ENCODE measurements at regions not wholly inside any gene's neighbourhood (a gene's known extent, or its start where the extent isn't known, plus 50 kb on each side); places are given as distances from the start of the nearest gene placed in this dataset.
A peak's percentile ranks its signal among the peaks of the same experiment; 100 is the strongest.

DNA sequence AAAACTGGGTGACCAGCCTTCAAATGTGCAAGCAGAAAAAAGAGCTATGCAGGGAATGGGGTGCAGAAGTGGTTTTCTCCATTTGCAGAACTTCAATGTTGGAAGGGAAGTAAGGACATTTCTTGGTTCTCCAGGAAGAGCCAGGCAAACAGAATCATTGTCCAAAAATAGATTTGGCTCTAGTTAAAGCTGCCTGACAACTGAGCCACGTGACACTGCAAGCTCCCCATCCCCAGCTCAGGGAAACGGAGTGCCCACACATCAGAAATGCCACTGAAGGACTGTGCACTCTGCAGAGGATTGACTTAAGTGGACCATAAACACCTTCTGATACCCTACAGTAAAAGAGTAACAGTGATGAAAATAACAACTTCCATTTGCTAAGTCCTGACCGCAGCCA is 195.6 kb upstream of the NSMCE3 start:
- no peak for DNase-seq (ENCODE audit: low read depth, low spot score)
- no peak overlapping the region for H3K27ac ChIP-seq

- no peak overlapping the region for H3K27ac ChIP-seq
- DNase-seq (ENCODE audit: low read depth, low spot score), result no peak
Measured at GRCh38 chr15:29461877-29462276, 192.3 kb upstream of the NSMCE3 start.

DNA sequence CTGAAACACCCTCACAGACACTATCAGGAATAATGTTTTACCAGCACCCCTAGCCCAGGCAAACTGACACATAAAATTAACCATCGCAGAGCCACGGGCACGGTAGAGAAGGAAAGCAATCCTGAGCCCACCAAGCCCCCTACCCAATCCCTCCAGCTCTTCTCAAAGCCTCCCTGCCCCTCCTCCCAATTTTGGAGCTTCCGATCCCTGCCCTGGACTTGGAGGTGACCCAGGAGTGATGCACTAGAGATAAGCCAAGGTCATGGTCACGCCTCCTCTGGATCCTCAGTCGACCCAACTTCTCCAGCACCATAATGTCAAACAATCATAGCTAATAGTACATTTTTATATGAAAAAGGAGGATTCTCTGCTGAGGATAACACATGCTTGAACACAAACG is 188.7 kb upstream of the NSMCE3 start:
- no peak overlapping the region for H3K27ac ChIP-seq
- no peak for DNase-seq (ENCODE audit: low read depth, low spot score)

GRCh38 chr15:29457729-29458128 is 188.1 kb upstream of the NSMCE3 start:
- no peak overlapping the region for H3K27ac ChIP-seq
- no peak for DNase-seq (ENCODE audit: low read depth, low spot score)

DNA sequence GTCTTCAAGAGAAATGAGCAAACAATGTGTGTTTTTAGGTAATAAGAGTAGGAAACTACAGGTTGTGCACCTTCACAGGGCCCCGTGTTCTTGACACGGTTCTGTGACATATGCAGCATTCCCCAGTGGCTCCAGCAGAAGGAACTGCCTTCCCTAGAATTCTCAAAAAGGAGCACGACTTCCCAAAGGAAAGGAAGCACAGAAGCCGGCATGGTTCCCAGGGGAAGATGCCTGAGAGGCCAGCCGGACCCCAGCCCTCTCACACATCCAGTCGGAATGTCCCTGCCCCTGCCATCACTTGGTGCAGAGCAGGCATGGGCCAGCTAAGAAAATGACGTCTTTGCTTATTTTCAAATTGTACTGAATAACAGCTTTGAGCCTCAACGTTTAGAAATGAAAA is 187.3 kb upstream of the NSMCE3 start:
- H3K27ac ChIP-seq, result no peak overlapping the region
- no peak for DNase-seq (ENCODE audit: low read depth, low spot score)

GRCh38 chr15:29456255-29456654 is 186.6 kb upstream of the NSMCE3 start:
- no peak for DNase-seq (ENCODE audit: low read depth, low spot score)
- H3K27ac ChIP-seq, result no peak overlapping the region

DNA sequence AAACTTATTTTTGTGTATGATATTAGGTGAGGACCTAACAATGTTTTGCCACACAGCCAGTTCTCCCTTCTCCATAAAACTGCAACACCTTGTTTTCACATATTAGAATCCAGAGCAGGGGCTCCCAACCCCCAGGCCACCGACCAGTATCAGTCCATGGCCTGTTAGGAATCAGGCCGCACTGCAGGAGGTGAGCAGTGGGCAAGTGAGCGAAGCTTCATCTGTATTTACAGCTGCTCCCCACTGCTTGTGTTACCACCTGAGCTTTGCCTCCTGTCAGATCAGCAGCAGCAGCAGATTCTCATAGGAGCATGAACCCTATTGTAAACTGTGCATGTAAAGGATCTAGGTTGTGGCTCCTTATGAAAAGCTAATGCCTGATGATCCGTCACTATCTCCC is 185.9 kb upstream of the NSMCE3 start:
- H3K27ac ChIP-seq, result no peak overlapping the region
- no peak for DNase-seq (ENCODE audit: low read depth, low spot score)

GRCh38 chr15:29455055-29455454 is 185.4 kb upstream of the NSMCE3 start:
- no peak for DNase-seq (ENCODE audit: low read depth, low spot score)
- H3K27ac ChIP-seq, result no peak overlapping the region

- DNase-seq (ENCODE audit: low read depth, low spot score), result no peak
- no peak overlapping the region for H3K27ac ChIP-seq
Measured at GRCh38 chr15:29454506-29454905, 184.9 kb upstream of the NSMCE3 start.

DNA sequence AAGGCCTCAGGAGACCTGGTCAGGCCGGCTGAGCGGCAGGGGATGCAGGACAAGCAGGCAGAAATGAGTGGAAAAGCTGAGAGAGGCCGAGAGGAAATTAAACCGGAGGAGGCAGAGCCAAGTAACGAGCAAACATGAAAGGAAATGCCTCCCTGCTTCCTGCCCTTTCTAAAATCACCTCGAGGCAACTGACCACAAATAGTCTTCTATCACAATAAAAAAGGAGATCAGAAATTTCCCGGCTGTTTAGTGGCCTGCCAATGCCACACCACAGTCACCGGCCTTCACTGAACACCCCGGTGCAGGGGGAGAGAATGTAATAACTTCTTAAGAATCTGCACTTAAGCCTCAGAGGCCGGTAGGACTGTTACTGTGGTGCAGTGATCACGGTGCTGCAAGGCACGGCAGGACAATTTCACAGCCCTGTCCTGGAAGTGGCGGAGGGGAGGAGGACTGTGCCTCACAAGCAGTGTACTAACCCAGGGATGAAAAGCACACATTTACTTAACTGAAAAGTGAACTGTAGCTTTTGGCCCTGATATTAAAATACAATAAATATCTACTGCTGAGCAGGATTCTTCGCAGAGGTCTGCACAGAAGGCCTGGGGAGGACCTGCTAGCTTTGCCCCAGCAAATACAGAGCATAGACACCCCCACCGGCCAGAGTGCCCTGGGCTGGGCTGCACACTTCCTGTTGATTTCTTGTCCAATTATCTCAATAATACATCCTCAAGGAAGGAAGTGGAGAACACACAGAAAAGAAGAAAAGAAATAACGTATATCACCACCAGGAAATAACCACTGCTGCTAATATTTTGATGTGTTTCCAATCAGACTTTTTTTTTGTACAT is 183.5 kb upstream of the NSMCE3 start:
- no peak for DNase-seq (ENCODE audit: low read depth, low spot score)
- no peak overlapping the region for H3K27ac ChIP-seq

DNA sequence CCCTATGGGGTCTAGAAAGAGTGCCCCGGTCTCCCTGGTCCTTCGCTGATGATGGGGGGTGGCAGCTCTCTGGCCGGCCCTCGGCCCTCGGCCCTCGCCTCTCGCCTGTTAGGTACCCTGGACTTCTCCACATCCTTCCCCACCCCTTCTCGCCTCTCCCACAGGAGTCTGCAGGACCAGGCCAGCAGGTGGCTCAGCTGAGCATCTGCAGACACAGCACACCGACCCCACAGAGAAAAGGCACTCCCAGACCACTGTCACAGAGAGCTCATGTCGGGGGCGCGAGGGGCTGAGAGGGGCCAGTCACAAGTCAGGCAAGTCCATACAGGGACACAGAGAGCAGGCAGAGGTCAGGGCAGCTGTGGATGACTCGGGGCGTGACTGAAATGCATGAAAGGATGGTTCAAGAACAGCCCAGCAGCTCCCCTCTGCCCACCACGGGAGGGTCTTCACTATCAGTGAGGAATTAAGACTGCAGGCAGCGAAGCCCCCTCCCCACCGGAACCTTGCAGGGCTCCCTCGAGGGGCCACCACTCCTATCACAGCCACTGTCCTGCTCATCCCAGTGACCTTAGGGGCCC is 181.7 kb upstream of the NSMCE3 start:
- no peak overlapping the region for H3K27ac ChIP-seq
- DNase-seq (ENCODE audit: low read depth, low spot score), result no peak

- H3K27ac ChIP-seq, result no peak overlapping the region
- no peak for DNase-seq (ENCODE audit: low read depth, low spot score)
Measured at GRCh38 chr15:29449136-29449535, 179.5 kb upstream of the NSMCE3 start.

- no peak overlapping the region for H3K27ac ChIP-seq
- no peak for DNase-seq (ENCODE audit: low read depth, low spot score)
Measured at GRCh38 chr15:29448320-29448719, 178.7 kb upstream of the NSMCE3 start.

GRCh38 chr15:29446480-29446879 is 176.9 kb upstream of the NSMCE3 start:
- DNase-seq (ENCODE audit: low read depth, low spot score), result no peak
- no peak overlapping the region for H3K27ac ChIP-seq

DNA sequence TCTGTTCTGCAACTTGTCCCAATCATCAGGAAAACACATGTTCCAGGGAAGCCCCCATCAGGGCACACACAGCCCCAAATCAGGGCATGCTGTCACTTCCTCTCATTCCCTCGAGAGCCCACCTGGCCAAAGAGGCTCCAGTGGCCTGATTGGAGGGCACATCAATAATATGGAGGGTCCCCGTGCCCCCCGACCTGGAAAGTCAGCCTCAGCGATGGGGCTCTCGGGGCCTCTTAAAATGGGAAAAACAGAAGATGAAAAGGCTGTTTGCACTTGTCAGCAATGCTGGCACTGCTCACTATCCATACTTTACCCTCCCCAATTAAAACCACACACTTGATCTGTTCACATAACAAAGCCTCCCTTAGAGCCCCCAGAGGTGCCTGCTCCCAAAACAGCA is 172.9 kb upstream of the NSMCE3 start:
- H3K27ac ChIP-seq, result no peak overlapping the region
- no peak for DNase-seq (ENCODE audit: low read depth, low spot score)

DNA sequence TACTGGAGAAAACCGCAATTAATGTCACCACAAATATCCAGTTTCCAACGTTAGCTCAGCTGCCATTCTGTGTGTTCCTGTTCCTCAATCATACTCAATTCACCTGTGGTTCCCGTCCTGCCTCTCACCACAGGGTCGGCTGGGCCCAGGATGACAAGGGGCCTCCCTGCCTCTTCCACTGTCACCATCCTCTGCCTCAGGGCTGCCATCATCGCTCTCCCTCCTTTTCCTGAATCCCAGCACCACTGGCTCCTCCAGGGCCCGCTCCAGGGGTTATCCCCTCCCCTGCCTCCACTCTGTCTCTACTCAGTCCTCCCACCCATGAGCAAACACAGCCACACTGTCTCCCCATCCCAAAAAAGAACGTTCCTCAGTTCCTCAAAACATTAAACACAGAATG is 170.9 kb upstream of the NSMCE3 start:
- DNase-seq (ENCODE audit: low read depth, low spot score), result no peak
- no peak overlapping the region for H3K27ac ChIP-seq

DNA sequence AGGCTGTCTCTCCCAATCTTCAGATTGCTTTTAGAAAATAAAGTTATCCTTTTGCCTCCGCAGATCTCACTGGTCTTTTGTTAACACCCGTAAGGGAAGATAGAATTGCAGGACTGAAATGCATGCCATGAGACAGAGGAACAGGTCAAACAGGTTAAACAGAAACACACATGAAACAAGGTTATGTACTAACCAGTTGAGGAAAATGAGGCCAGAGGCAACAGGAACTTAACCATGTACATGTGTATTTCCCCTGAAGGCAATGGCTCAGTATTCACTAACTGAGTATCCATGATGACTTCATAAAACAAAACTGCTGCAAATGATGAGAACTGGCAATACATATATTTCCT is 169.1 kb upstream of the NSMCE3 start:
- peak; percentile 81 for DNase-seq (ENCODE audit: low read depth, low spot score)
- peak overlapping the region; percentile 40 for H3K27ac ChIP-seq

DNA sequence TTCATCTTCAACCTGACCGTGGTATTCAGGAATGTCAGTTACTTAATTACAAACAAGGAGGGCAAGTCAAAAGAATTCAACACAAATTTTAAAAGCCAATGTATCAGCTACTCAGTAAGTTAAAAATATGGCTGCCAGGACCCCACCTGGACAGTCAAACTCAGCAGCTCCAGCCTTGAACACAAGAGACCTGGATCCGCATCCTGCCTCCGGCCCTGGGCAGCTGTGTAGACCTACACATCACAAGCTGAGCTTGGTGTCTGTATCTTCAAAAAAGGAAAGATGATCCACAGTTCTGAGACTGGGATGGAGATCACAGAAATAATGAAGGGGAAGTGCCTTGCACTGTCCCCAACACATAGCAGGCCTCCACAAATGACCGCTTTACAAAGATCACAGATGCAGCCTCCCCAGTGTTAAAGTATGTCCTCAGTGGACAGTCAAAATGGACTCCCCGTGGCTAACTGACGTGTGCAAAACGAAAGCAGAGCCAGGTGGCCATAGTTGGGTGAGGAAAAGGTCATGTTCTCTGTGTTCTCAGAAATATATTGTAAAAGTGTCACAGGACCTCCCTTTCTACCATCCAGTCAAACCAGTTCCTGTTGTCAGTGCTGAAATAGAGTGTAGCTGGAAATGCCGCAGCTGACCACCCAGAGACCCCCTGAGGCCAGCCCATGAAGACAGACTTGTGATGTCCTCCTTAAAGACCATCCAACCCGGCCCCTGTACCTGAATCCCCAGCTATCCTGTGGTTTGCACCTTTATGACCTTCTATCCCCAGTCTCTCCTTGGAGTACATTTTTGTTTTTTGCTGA is 168.5 kb upstream of the NSMCE3 start:
- H3K27ac ChIP-seq, result peak overlapping the region; percentile 40
- DNase-seq (ENCODE audit: low read depth, low spot score), result no peak

GRCh38 chr15:29435811-29436210 is 166.2 kb upstream of the NSMCE3 start:
- H3K27ac ChIP-seq, result no peak overlapping the region
- DNase-seq (ENCODE audit: low read depth, low spot score), result peak; percentile 33

GRCh38 chr15:29434280-29434679 is 164.7 kb upstream of the NSMCE3 start:
- no peak for DNase-seq (ENCODE audit: low read depth, low spot score)
- no peak overlapping the region for H3K27ac ChIP-seq

DNA sequence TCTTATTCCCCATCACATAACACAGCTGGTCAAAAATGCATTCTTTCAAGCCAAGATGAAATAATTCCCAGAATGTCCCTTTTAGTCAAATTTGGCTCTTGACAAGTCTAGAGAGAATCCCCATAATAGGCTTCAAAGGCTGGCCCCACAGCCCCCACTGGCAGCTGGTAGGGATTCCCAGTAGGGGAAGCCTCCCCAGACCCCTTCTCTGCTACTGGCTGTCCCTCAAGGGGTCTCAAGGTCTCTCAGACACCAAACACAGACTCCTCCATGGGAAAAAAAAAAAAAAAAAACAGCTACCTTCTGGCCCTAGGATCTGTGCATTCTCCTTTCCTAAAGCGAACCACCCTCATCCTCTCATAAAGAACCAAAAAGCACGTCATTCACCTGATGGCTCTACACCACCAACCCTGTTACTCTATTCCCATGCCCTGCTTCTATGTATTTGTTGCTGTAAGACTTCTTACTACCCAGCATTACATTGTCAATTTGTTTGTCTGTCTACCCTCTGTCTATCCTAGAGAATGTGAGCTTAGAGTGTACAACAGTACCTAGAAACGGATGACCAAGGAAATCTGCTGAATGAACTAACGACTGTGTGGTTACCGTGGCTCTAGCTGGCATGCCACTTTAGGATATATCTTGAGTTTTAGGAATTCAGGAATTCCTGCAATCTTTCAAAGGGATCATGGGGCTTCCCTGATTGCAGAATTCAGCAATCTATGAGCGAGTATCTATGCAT is 164.1 kb upstream of the NSMCE3 start:
- DNase-seq (ENCODE audit: low read depth, low spot score), result no peak
- H3K27ac ChIP-seq, result no peak overlapping the region
